IMR-90 (cell line): ENCODE measurements at regions not wholly inside any gene's neighbourhood (a gene's known extent, or its start where the extent isn't known, plus 50 kb on each side); places are given as distances from the start of the nearest gene placed in this dataset.

Experiments
- ATAC-seq: fragments of 200-7000 bp; cut with Tn5 transposase; 2 replicates; pipeline ENCODE4 v1.9.1; 2020; ENCODE audit warnings: low read depth, mild to moderate bottlenecking, moderate library complexity
- BruUV-seq: library from RNA; stranded (reverse); fragments of 400-500 nt; replicated peaks from 2 replicates; lab custom pipeline; 2021; lab: Mats Ljungman, UMichigan
- CTCF ChIA-PET: fragments of 300-600 bp; formaldehyde crosslinking; extraction: SDS; loops from one replicate; lab custom pipeline; 2021; ENCODE audit warnings: antibody characterized with exemption; lab: Yijun Ruan, JAX
- POLR2A ChIA-PET: fragments of 300-600 bp; sonication (Branson Sonifier 250); formaldehyde crosslinking; loops from one replicate; lab custom pipeline; 2022; ENCODE audit warnings: antibody characterized with exemption; ENCODE audit not compliant: unreplicated experiment; lab: Charles Lee
- DNase-seq: peaks from one replicate; pipeline ENCODE4 v3.0.0; 2013
- H2AFZ ChIP-seq: replicated peaks from 2 replicates; pipeline ENCODE3; 2013; ENCODE audit warnings: low read length, mild to moderate bottlenecking; ENCODE audit not compliant: poor library complexity
- H2AK5ac ChIP-seq: 2 replicates; pipeline ENCODE4 v1.6.1; 2013; ENCODE audit warnings: low read depth, low read length, inconsistent platforms
- H2AK9ac ChIP-seq: replicated peaks from 2 replicates; pipeline ENCODE3; 2013; ENCODE audit warnings: mild to moderate bottlenecking, low read depth, low read length, moderate library complexity; ENCODE audit not compliant: poor library complexity
- H2BK120ac ChIP-seq: 2 replicates; pipeline ENCODE4 v1.6.1; 2013; ENCODE audit warnings: low read depth, low read length, inconsistent platforms
- H2BK15ac ChIP-seq: 3 replicates; pipeline ENCODE4 v1.6.1; 2013; ENCODE audit warnings: low read depth, low read length, inconsistent platforms
- H2BK20ac ChIP-seq: 2 replicates; pipeline ENCODE4 v1.6.1; 2013; ENCODE audit warnings: low read depth, mild to moderate bottlenecking, inconsistent platforms, low read length, moderate library complexity
- H2BK5ac ChIP-seq: 2 replicates; pipeline ENCODE4 v1.6.1; 2013; ENCODE audit warnings: mild to moderate bottlenecking, low read depth, low read length, inconsistent platforms; ENCODE audit not compliant: poor library complexity, severe bottlenecking
- H3K14ac ChIP-seq: replicated peaks from 2 replicates; pipeline ENCODE4 v1.6.1; 2013; ENCODE audit warnings: low read depth, low read length, inconsistent platforms
- H3K18ac ChIP-seq: 2 replicates; pipeline ENCODE4 v1.6.1; 2013; ENCODE audit warnings: low read depth, low read length, control low read depth
- H3K23ac ChIP-seq: 2 replicates; pipeline ENCODE4 v1.6.1; 2013; ENCODE audit warnings: low read depth, low read length, inconsistent platforms
- H3K27ac ChIP-seq: 2 replicates; pipeline ENCODE4 v1.5.1; 2013; ENCODE audit warnings: mild to moderate bottlenecking, control low read depth, low read length; ENCODE audit not compliant: insufficient read depth
- H3K27me3 ChIP-seq: 2 replicates; pipeline ENCODE4 v1.6.1; 2013; ENCODE audit warnings: low read length; ENCODE audit not compliant: control insufficient read depth, insufficient read depth
- H3K36me3 ChIP-seq: 2 replicates; pipeline ENCODE4 v1.6.1; 2013; ENCODE audit warnings: low read length, mixed read lengths; ENCODE audit not compliant: control insufficient read depth, insufficient read depth
- H3K4ac ChIP-seq: 2 replicates; pipeline ENCODE4 v1.6.1; 2013; ENCODE audit warnings: low read depth, low read length, inconsistent platforms
- H3K4me1 ChIP-seq: 2 replicates; pipeline ENCODE4 v1.6.1; 2013; ENCODE audit warnings: low read length, mixed read lengths; ENCODE audit not compliant: control insufficient read depth, insufficient read depth
- H3K4me2 ChIP-seq: 2 replicates; pipeline ENCODE4 v1.6.1; 2013; ENCODE audit warnings: low read depth, mild to moderate bottlenecking, control low read depth, low read length, moderate library complexity
- H3K4me3 ChIP-seq: 2 replicates; pipeline ENCODE4 v1.5.1; 2013; ENCODE audit warnings: low read depth, mild to moderate bottlenecking, control low read depth, low read length, moderate library complexity; ENCODE audit not compliant: insufficient read depth
- H3K56ac ChIP-seq: 2 replicates; pipeline ENCODE4 v1.6.1; 2013; ENCODE audit warnings: low read length, inconsistent platforms; ENCODE audit not compliant: insufficient read depth; ENCODE audit errors: extremely low read depth
- H3K79me1 ChIP-seq, 2 experiments: 2 replicates each; pipeline ENCODE4 v1.6.1; 2013; ENCODE audit warnings: low read length in 2 of 2, inconsistent platforms in 1 of 2, low read depth in 1 of 2
- H3K9ac ChIP-seq: 2 replicates; pipeline ENCODE4 v1.6.1; 2013; ENCODE audit warnings: low read depth, low read length, control low read depth
- H3K9me1 ChIP-seq: 2 replicates; pipeline ENCODE4 v1.6.1; 2013; ENCODE audit warnings: low read length, inconsistent platforms; ENCODE audit not compliant: insufficient read depth
- H3K9me3 ChIP-seq: 2 replicates; pipeline ENCODE4 v1.6.1; 2013; ENCODE audit warnings: low read length; ENCODE audit not compliant: control insufficient read depth, insufficient read depth
- H4K20me1 ChIP-seq: 2 replicates; pipeline ENCODE4 v1.6.1; 2013; ENCODE audit warnings: low read length, inconsistent platforms; ENCODE audit not compliant: insufficient read depth
- H4K5ac ChIP-seq: 2 replicates; pipeline ENCODE4 v1.6.1; 2013; ENCODE audit warnings: mild to moderate bottlenecking, low read depth, low read length, control low read depth
- H4K8ac ChIP-seq, 2 experiments: 2 replicates each; pipeline ENCODE4 v1.6.1; 2013; ENCODE audit warnings: low read depth in 2 of 2, low read length in 2 of 2, control low read depth in 1 of 2, inconsistent platforms in 1 of 2
- H4K91ac ChIP-seq: 2 replicates; pipeline ENCODE4 v1.6.1; 2013; ENCODE audit warnings: low read depth, low read length, inconsistent platforms; ENCODE audit not compliant: insufficient read depth
- CEBPB ChIP-seq: IDR thresholded peaks from 2 replicates; pipeline ENCODE4 v1.6.1; 2012; ENCODE audit warnings: low read depth, low read length, improper control_type of control experiment
- MAFK ChIP-seq: IDR thresholded peaks from 2 replicates; pipeline ENCODE4 v1.6.1; 2012; ENCODE audit warnings: low read depth, low read length, improper control_type of control experiment
- dilution Hi-C: fragments of 300-500 bp; cut with HindIII; formaldehyde crosslinking; loops from one replicate; pipeline ENCODE4 v1.14.3; 2018; ENCODE audit warnings: low sequenced_read_pairs; ENCODE audit not compliant: unreplicated experiment
- in situ Hi-C: fragments of 300-500 bp; cut with MboI; formaldehyde crosslinking; loops from 3 replicates; pipeline ENCODE4 v1.14.3; 2019; ENCODE audit warnings: low sequenced_read_pairs, inconsistent platforms, mixed read lengths
- intact Hi-C: fragments of 100-400 bp; cut with micrococcal nuclease; formaldehyde crosslinking; loops from 2 replicates; pipeline ENCODE4 v1.10.0; 2022
- TF ChIP-seq, protein P1 (sequence below): conservative IDR thresholded peaks from 2 replicates; pipeline ENCODE4 v1.5.1; 2012; ENCODE audit warnings: mild to moderate bottlenecking, low read depth, low read length, improper control_type of control experiment

DNA sequence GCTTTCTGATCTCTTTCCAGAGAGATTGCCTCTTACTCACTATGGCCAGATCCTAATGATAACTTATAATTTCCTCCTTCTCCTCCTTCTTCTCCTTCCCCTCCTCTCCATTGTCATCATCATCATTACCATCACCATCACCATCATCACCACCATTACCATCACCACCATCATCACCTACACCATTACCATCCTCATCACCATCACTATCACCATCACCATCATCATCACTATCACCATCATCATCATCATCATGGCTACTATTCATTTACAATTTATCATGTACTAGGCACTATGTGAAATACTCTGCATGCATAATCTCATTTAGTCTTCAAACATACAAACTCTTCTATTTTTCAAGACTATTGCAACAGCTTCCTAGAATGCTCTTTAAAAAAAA lies 540.9 kb upstream of the C16orf82 start:
- no peak overlapping the region for H3K14ac ChIP-seq
- no peak overlapping the region for H2AK5ac ChIP-seq
- dilution Hi-C loops: no loop called here
- no peaks in the 10 kb centered on the region for H3K9me1 ChIP-seq
- DNase-seq (no peak), ATAC-seq (no peak)
- H2AK9ac ChIP-seq: no peak overlapping the region
- H3K23ac ChIP-seq: no peak overlapping the region
- H3K79me1 ChIP-seq: no peaks in the 10 kb centered on the region
- H4K5ac ChIP-seq: no peak overlapping the region
- intact Hi-C loops: no loop called here
- H3K4me2 ChIP-seq: no peak overlapping the region
- H2BK15ac ChIP-seq: no peak overlapping the region
- no peak overlapping the region for H3K9ac ChIP-seq
- no peak overlapping the region for H3K18ac ChIP-seq
- H4K91ac ChIP-seq: no peak overlapping the region
- no peak overlapping the region for H2BK5ac ChIP-seq
- ChIA-PET CTCF (no interaction called here), POLR2A (no interaction called here)
- no peaks in the 10 kb centered on the region for H3K36me3 ChIP-seq
- in situ Hi-C loops: no loop called here
- no peak overlapping the region for H2AFZ ChIP-seq
- peaks cover 6% of the 10 kb centered on the region; the same call in 1 of the 2 replicates for H3K9me3 ChIP-seq
- no peak overlapping the region for H4K8ac ChIP-seq
- no peaks in the 10 kb centered on the region for H4K20me1 ChIP-seq
- no peak overlapping the region for H3K27ac ChIP-seq
- no peaks in the 10 kb centered on the region for H3K27me3 ChIP-seq
- no peak overlapping the region for H2BK20ac ChIP-seq
- no peak overlapping the region for H3K4ac ChIP-seq
- no peak for TF ChIP-seq CEBPB
- TF ChIP-seq, protein P1, sequence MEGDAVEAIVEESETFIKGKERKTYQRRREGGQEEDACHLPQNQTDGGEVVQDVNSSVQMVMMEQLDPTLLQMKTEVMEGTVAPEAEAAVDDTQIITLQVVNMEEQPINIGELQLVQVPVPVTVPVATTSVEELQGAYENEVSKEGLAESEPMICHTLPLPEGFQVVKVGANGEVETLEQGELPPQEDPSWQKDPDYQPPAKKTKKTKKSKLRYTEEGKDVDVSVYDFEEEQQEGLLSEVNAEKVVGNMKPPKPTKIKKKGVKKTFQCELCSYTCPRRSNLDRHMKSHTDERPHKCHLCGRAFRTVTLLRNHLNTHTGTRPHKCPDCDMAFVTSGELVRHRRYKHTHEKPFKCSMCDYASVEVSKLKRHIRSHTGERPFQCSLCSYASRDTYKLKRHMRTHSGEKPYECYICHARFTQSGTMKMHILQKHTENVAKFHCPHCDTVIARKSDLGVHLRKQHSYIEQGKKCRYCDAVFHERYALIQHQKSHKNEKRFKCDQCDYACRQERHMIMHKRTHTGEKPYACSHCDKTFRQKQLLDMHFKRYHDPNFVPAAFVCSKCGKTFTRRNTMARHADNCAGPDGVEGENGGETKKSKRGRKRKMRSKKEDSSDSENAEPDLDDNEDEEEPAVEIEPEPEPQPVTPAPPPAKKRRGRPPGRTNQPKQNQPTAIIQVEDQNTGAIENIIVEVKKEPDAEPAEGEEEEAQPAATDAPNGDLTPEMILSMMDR: no peak
- no peak for TF ChIP-seq MAFK
- no TSS peak for BruUV-seq
- H3K4me3 ChIP-seq: no peak overlapping the region
- H3K4me1 ChIP-seq: no peaks in the 10 kb centered on the region
- no peak overlapping the region for H2BK120ac ChIP-seq
- H3K56ac ChIP-seq: no peak overlapping the region
